ENCODE measurements at regions not wholly inside any gene's neighbourhood (a gene's known extent, or its start where the extent isn't known, plus 50 kb on each side); places are given as distances from the start of the nearest gene placed in this dataset.
A peak's percentile ranks its signal among the peaks of the same experiment; 100 is the strongest.

DNA sequence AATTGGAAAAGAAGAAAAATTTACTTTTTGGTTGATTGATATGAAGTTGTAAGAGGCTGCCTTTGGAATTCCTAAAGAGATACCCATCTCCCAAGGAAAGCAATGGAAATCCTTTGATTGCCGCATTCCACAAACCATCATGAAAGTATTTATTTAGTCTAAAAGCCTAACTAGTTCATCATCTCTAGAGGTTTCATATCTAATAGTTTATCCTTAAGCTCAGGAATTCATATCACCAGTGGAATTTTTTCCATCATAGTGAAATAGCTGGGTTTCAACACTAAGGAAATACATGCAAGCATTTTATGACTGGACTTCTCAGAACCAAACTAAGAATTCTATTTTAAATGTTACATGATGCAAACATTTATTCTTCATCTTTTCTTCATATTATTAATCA is 144.9 kb downstream of the FBXO8 start:
- no peak overlapping the region for H3K4me3 ChIP-seq (ENCODE audit: low read depth, low read length)
- TF ChIP-seq, protein P1, sequence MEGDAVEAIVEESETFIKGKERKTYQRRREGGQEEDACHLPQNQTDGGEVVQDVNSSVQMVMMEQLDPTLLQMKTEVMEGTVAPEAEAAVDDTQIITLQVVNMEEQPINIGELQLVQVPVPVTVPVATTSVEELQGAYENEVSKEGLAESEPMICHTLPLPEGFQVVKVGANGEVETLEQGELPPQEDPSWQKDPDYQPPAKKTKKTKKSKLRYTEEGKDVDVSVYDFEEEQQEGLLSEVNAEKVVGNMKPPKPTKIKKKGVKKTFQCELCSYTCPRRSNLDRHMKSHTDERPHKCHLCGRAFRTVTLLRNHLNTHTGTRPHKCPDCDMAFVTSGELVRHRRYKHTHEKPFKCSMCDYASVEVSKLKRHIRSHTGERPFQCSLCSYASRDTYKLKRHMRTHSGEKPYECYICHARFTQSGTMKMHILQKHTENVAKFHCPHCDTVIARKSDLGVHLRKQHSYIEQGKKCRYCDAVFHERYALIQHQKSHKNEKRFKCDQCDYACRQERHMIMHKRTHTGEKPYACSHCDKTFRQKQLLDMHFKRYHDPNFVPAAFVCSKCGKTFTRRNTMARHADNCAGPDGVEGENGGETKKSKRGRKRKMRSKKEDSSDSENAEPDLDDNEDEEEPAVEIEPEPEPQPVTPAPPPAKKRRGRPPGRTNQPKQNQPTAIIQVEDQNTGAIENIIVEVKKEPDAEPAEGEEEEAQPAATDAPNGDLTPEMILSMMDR (IDR thresholded peaks at IDR 0.05; ENCODE audit: low read depth, low read length), result no peak

DNA sequence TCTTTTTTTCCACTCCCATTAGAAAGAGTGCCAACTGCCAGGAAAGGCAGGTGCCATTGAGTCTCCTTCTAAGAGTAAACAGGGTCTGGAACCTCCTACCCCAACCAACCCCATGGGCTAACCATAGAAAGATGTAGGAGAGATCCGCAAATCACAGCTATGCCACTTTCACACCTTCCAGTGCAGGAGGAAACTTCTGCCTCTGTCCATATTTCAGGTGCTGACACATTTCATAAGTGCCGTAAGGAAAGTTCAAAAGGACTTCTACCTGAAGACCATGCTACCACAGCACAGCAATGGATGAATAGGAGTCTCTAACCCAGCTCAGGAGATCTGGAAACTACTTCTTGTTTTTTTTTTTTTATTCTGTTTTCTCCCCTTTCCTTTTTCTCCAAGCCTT is 145.8 kb downstream of the FBXO8 start:
- TF ChIP-seq, protein P1 (IDR thresholded peaks at IDR 0.05; ENCODE audit: low read depth, low read length), result no peak
- H3K4me3 ChIP-seq (ENCODE audit: low read depth, low read length), result no peak overlapping the region

GRCh38 chr4:174135936-174136406 is 147.5 kb downstream of the FBXO8 start:
- H3K4me3 ChIP-seq (ENCODE audit: low read depth, low read length), result peak overlapping the region; percentile 8; the same call in 1 of the 2 replicates

GRCh38 chr4:174135530-174135929 is 147.9 kb downstream of the FBXO8 start:
- H3K4me3 ChIP-seq (ENCODE audit: low read depth, low read length), result peak overlapping the region; percentile 8; the same call in 1 of the 2 replicates
- TF ChIP-seq, protein P1 (IDR thresholded peaks at IDR 0.05; ENCODE audit: low read depth, low read length), result no peak

More at GRCh38 chr4:174135936-174136406, 147.5 kb downstream of the FBXO8 start:
- TF ChIP-seq, protein P1 (IDR thresholded peaks at IDR 0.05; ENCODE audit: low read depth, low read length), result no peak

- peak overlapping the region; percentile 20; the same call in 1 of the 2 replicates for H3K4me3 ChIP-seq (ENCODE audit: low read depth, low read length)
- TF ChIP-seq, protein P1 (IDR thresholded peaks at IDR 0.05; ENCODE audit: low read depth, low read length), result no peak
Observed at GRCh38 chr4:174134361-174134760, 149.1 kb downstream of the FBXO8 start.

DNA sequence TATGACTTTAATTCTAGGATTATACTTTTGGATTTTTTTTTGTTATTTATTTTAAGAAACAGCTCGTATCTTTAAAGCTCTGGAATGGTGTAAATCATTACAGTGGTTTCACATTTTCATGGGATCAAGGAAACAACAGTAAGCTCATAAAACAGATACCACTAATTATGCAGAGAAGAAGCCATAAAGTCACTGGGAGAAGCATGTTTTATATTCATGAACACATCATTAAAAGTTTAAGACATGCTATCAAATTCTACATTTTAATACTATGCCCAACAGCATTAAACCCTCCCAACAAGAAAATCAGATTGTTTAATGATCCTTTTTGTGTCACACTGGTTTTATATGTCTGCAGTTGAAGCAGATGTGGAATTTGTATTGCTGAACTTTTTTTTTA is 149.9 kb downstream of the FBXO8 start:
- no peak overlapping the region for H3K4me3 ChIP-seq (ENCODE audit: low read depth, low read length)
- TF ChIP-seq, protein P1 (IDR thresholded peaks at IDR 0.05; ENCODE audit: low read depth, low read length), result no peak

GRCh38 chr4:174131901-174132300 is 151.6 kb downstream of the FBXO8 start:
- H3K4me3 ChIP-seq (ENCODE audit: low read depth, low read length), result no peak overlapping the region
- TF ChIP-seq, protein P1 (IDR thresholded peaks at IDR 0.05; ENCODE audit: low read depth, low read length), result no peak

All from WI38 (cell line).